GM23338 (cell line): ENCODE measurements at regions not wholly inside any gene's neighbourhood (a gene's known extent, or its start where the extent isn't known, plus 50 kb on each side); places are given as distances from the start of the nearest gene placed in this dataset.

ENCODE experiments used
- CREB1 ChIP-seq: fragments of 250-450 bp; sonication (Bioruptor Pico); IDR thresholded peaks from 2 replicates; pipeline ENCODE4 v1.5.0; 2020; ENCODE audit warnings: low read depth, mild to moderate bottlenecking, moderate library complexity
- EZH2 ChIP-seq: fragments of 200-600 bp; sonication (generic); IDR thresholded peaks from one replicate; pipeline ENCODE4 v1.8.0; 2017; ENCODE audit warnings: antibody characterized with exemption, mild to moderate bottlenecking, low read depth; ENCODE audit not compliant: unreplicated experiment
- EZH2phosphoT487 ChIP-seq: fragments of 200-600 bp; sonication (generic); IDR thresholded peaks from one replicate; pipeline ENCODE4 v1.8.1; 2018; ENCODE audit warnings: antibody characterized with exemption; ENCODE audit not compliant: unreplicated experiment
- JUNB ChIP-seq: IDR thresholded peaks from one replicate; pipeline ENCODE4 v1.6.1; 2016; ENCODE audit warnings: antibody characterized with exemption; ENCODE audit not compliant: unreplicated experiment
- NANOG ChIP-seq: IDR thresholded peaks from 2 replicates; pipeline ENCODE4 v1.6.1; 2016; ENCODE audit warnings: antibody characterized with exemption, borderline replicate concordance
- POLR2AphosphoS5 ChIP-seq: IDR thresholded peaks from 2 replicates; pipeline ENCODE4 v1.6.1; 2016; ENCODE audit warnings: antibody characterized with exemption, low read depth
- ZNF114 ChIP-seq: fragments of 250-450 bp; sonication (Bioruptor Pico); IDR thresholded peaks from 2 replicates; pipeline ENCODE4 v1.5.0; 2020; ENCODE audit warnings: mild to moderate bottlenecking, moderate library complexity
- TF ChIP-seq, protein P1 (sequence below): IDR thresholded peaks from one replicate; pipeline ENCODE4 v1.6.1; 2018; ENCODE audit warnings: antibody characterized with exemption; ENCODE audit not compliant: unreplicated experiment
- TF ChIP-seq, protein P2 (sequence below), 2 experiments: fragments of 200-600 bp in 1 of 2; sonication (generic) in 1 of 2; conservative IDR thresholded peaks; 2 replicates each; pipeline versions ENCODE4 v1.5.1 to v1.6.1; 2016 to 2017; ENCODE audit warnings: antibody characterized with exemption in 2 of 2, low read depth in 2 of 2, mild to moderate bottlenecking in 2 of 2, moderate library complexity in 1 of 2

- TF ChIP-seq EZH2: no peak
- TF ChIP-seq, protein P1, sequence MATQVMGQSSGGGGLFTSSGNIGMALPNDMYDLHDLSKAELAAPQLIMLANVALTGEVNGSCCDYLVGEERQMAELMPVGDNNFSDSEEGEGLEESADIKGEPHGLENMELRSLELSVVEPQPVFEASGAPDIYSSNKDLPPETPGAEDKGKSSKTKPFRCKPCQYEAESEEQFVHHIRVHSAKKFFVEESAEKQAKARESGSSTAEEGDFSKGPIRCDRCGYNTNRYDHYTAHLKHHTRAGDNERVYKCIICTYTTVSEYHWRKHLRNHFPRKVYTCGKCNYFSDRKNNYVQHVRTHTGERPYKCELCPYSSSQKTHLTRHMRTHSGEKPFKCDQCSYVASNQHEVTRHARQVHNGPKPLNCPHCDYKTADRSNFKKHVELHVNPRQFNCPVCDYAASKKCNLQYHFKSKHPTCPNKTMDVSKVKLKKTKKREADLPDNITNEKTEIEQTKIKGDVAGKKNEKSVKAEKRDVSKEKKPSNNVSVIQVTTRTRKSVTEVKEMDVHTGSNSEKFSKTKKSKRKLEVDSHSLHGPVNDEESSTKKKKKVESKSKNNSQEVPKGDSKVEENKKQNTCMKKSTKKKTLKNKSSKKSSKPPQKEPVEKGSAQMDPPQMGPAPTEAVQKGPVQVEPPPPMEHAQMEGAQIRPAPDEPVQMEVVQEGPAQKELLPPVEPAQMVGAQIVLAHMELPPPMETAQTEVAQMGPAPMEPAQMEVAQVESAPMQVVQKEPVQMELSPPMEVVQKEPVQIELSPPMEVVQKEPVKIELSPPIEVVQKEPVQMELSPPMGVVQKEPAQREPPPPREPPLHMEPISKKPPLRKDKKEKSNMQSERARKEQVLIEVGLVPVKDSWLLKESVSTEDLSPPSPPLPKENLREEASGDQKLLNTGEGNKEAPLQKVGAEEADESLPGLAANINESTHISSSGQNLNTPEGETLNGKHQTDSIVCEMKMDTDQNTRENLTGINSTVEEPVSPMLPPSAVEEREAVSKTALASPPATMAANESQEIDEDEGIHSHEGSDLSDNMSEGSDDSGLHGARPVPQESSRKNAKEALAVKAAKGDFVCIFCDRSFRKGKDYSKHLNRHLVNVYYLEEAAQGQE: no peak
- TF ChIP-seq, protein P2, sequence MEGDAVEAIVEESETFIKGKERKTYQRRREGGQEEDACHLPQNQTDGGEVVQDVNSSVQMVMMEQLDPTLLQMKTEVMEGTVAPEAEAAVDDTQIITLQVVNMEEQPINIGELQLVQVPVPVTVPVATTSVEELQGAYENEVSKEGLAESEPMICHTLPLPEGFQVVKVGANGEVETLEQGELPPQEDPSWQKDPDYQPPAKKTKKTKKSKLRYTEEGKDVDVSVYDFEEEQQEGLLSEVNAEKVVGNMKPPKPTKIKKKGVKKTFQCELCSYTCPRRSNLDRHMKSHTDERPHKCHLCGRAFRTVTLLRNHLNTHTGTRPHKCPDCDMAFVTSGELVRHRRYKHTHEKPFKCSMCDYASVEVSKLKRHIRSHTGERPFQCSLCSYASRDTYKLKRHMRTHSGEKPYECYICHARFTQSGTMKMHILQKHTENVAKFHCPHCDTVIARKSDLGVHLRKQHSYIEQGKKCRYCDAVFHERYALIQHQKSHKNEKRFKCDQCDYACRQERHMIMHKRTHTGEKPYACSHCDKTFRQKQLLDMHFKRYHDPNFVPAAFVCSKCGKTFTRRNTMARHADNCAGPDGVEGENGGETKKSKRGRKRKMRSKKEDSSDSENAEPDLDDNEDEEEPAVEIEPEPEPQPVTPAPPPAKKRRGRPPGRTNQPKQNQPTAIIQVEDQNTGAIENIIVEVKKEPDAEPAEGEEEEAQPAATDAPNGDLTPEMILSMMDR (conservative IDR thresholded peaks at IDR 0.05; ENCODE audit: low read depth in 2 of 2): no peak
- TF ChIP-seq POLR2AphosphoS5: no peak
- TF ChIP-seq EZH2phosphoT487: no peak
- no peak for TF ChIP-seq NANOG
- TF ChIP-seq JUNB: no peak
- TF ChIP-seq ZNF114 (CRISPR knock-in tag): no peak
- TF ChIP-seq CREB1: no peak
These were observed 458.0 kb upstream of the ATP2B1 start for GRCh38 chr12:90166671-90167070.
